ENCODE measurements at regions not wholly inside any gene's neighbourhood (a gene's known extent, or its start where the extent isn't known, plus 50 kb on each side); places are given as distances from the start of the nearest gene placed in this dataset.

DNA sequence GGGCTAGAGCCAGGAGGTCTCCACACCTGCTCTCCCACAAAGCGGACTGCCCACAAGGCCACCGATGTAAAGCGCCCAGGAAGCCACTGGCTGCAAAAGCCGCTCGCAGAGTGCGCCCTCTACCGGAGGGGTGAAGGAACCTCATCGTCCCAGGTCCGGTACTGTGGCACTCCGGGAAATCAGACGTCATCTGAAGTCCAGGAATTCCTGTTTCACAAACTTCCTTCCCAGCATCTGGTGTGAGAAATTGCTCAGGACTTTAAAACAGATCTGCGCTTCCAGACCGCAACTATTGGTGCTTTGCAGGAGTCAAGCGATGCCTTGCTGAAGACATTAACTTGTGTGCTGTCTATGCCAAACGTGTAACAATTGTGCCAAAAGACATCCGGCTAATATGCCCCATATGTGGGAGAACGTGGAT is 115.1 kb upstream of the ARID1B start:
- TF ChIP-seq POLR2AphosphoS5 (IDR thresholded peaks at IDR 0.05; ENCODE audit: low read depth) (no peak), GABPA (IDR thresholded peaks at IDR 0.05; ENCODE audit: low read depth) (no peak)
- TF ChIP-seq, protein P1, sequence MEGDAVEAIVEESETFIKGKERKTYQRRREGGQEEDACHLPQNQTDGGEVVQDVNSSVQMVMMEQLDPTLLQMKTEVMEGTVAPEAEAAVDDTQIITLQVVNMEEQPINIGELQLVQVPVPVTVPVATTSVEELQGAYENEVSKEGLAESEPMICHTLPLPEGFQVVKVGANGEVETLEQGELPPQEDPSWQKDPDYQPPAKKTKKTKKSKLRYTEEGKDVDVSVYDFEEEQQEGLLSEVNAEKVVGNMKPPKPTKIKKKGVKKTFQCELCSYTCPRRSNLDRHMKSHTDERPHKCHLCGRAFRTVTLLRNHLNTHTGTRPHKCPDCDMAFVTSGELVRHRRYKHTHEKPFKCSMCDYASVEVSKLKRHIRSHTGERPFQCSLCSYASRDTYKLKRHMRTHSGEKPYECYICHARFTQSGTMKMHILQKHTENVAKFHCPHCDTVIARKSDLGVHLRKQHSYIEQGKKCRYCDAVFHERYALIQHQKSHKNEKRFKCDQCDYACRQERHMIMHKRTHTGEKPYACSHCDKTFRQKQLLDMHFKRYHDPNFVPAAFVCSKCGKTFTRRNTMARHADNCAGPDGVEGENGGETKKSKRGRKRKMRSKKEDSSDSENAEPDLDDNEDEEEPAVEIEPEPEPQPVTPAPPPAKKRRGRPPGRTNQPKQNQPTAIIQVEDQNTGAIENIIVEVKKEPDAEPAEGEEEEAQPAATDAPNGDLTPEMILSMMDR (IDR thresholded peaks at IDR 0.05; ENCODE audit: insufficient read depth, low read length) = peak; percentile 23
